ENCODE measurements at regions not wholly inside any gene's neighbourhood (a gene's known extent, or its start where the extent isn't known, plus 50 kb on each side); places are given as distances from the start of the nearest gene placed in this dataset.

DNA sequence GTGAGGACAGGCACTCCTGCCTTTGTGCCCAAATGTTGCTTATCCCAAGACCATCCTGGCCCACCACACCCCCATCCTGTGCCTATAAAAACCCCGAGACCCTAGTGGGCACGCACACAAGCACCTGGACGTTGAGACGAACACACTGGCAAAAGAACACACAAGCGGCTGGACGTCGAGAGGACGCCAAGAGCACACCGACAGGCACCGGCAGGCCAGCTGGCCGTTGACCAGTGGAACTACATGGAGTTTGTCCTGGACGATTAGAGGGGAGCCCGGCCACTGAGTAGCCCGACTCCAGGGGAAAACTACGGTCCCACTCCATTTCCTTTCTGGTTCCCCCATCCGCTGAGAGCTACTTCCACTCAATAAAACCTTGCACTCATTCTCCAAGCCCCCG, 301.7 kb downstream of the PCDH10 start:
- no peak overlapping the region for H3K4me2 ChIP-seq (ENCODE audit: low read length)
- H2AFZ ChIP-seq (ENCODE audit: insufficient read depth, low read length, poor library complexity): no peak overlapping the region
- H3K23ac ChIP-seq (ENCODE audit: low read length): no peak overlapping the region
- H4K91ac ChIP-seq (ENCODE audit: low read depth, low read length): no peak overlapping the region
- H3K27me3 ChIP-seq (ENCODE audit: insufficient read depth, low read length): no peaks in the 10 kb centered on the region
- H3K9ac ChIP-seq (ENCODE audit: low read length): no peak overlapping the region
- no peak overlapping the region for H3K4me3 ChIP-seq (ENCODE audit: low read depth, low read length)
- WGBS (ENCODE audit: extremely low coverage, insufficient coverage, insufficient read length): no CpG with 5 or more reads among the region's 17 CpGs
- no peak overlapping the region for H3K4ac ChIP-seq (ENCODE audit: low read depth, low read length)
- no peaks in the 10 kb centered on the region for H3K9me3 ChIP-seq (ENCODE audit: insufficient read depth, low read depth, low read length)
- no peak overlapping the region for H2AK5ac ChIP-seq (ENCODE audit: low read length)
- H2BK12ac ChIP-seq (ENCODE audit: low read length): no peak overlapping the region
- H3K4me1 ChIP-seq (ENCODE audit: control insufficient read depth in 1 of 2, insufficient read depth in 2 of 2, low read length in 2 of 2): no peaks in the 10 kb centered on the region
- no peak overlapping the region for H4K8ac ChIP-seq (ENCODE audit: low read depth, low read length)
- H3K79me2 ChIP-seq (ENCODE audit: control insufficient read depth, insufficient read depth, low read length, poor library complexity): no peaks in the 10 kb centered on the region
- no peak overlapping the region for H2BK120ac ChIP-seq (ENCODE audit: insufficient read depth, low read length, poor library complexity)
- no peaks in the 10 kb centered on the region for H3K79me1 ChIP-seq (ENCODE audit: low read length)
- no peak overlapping the region for H3K14ac ChIP-seq (ENCODE audit: low read length)
- no peak overlapping the region for H3K18ac ChIP-seq (ENCODE audit: low read length)
- no peak overlapping the region for H3K27ac ChIP-seq (ENCODE audit: low read depth, low read length)
- no peak for DNase-seq
- no peak overlapping the region for H2BK5ac ChIP-seq (ENCODE audit: low read depth, low read length, poor library complexity)
- no peak overlapping the region for H4K12ac ChIP-seq (ENCODE audit: low read depth, low read length)
- no peaks in the 10 kb centered on the region for H3K36me3 ChIP-seq (ENCODE audit: control insufficient read depth in 1 of 2, insufficient read depth in 2 of 2, low read length in 2 of 2)

DNA sequence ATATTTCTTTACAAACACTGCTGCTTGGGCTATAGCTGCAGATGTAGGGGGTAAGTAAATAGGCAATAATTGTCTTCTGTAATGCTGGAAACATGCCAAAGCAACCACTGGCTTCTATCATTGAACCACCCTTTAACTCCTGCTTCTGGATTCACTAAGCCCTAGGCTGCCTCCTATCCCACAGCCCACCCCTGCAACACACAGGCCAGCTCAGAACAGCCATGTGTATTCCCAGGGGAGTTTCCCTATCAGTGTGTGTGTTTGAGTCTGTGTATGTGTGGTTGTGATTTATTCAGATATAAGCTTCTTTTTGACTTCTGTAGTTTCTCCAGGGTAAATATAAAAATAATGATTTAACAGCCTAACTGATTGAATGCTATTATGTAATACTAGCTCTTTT, 291.3 kb downstream of the PCDH10 start:
- Histone ChIP-seq H2AK5ac (ENCODE audit: low read length) (no peak overlapping the region), H2BK120ac (ENCODE audit: insufficient read depth, low read length, poor library complexity) (no peak overlapping the region), H3K4ac (ENCODE audit: low read depth, low read length) (no peak overlapping the region), H3K9me3 (ENCODE audit: insufficient read depth, low read depth, low read length) (no peaks in the 10 kb centered on the region), H3K4me3 (ENCODE audit: low read depth, low read length) (no peak overlapping the region), H3K36me3 (ENCODE audit: control insufficient read depth in 1 of 2, insufficient read depth in 2 of 2, low read length in 2 of 2) (no peaks in the 10 kb centered on the region), H3K79me2 (ENCODE audit: control insufficient read depth, insufficient read depth, low read length, poor library complexity) (no peaks in the 10 kb centered on the region), H2BK12ac (ENCODE audit: low read length) (no peak overlapping the region), H2BK5ac (ENCODE audit: low read depth, low read length, poor library complexity) (no peak overlapping the region), H2AFZ (ENCODE audit: insufficient read depth, low read length, poor library complexity) (no peak overlapping the region), H3K4me2 (ENCODE audit: low read length) (no peak overlapping the region), H3K14ac (ENCODE audit: low read length) (no peak overlapping the region), H3K23ac (ENCODE audit: low read length) (no peak overlapping the region), H3K18ac (ENCODE audit: low read length) (no peak overlapping the region), H3K4me1 (ENCODE audit: control insufficient read depth in 1 of 2, insufficient read depth in 2 of 2, low read length in 2 of 2) (no peaks in the 10 kb centered on the region), H3K27me3 (ENCODE audit: insufficient read depth, low read length) (no peaks in the 10 kb centered on the region), H3K79me1 (ENCODE audit: low read length) (no peaks in the 10 kb centered on the region), H4K8ac (ENCODE audit: low read depth, low read length) (no peak overlapping the region), H4K91ac (ENCODE audit: low read depth, low read length) (no peak overlapping the region), H4K12ac (ENCODE audit: low read depth, low read length) (no peak overlapping the region), H3K9ac (ENCODE audit: low read length) (no peak overlapping the region), H3K27ac (ENCODE audit: low read depth, low read length) (no peak overlapping the region)
- no peak for DNase-seq

DNA sequence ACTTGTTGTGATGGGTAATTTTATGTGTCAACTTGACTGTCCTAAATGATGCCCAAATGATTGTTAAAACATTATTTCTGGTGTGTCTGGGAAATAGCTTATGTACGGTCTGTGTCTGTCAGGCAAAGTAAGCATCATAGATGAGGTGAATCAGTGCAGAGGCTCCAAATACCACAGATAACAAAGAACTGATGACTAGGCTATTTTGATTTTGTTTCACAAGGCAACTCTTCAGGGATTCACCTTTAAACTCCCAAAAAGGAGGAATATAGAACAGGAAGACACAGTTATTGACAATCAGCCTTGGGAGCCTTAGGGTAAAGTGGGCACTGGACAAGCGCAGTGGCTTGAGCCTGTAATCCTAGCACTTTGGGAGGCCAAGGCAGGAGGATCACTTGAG, 290.7 kb downstream of the PCDH10 start:
- Histone ChIP-seq H3K27me3 (ENCODE audit: insufficient read depth, low read length) (no peaks in the 10 kb centered on the region), H2BK12ac (ENCODE audit: low read length) (no peak overlapping the region), H3K14ac (ENCODE audit: low read length) (no peak overlapping the region), H2BK5ac (ENCODE audit: low read depth, low read length, poor library complexity) (no peak overlapping the region), H3K79me1 (ENCODE audit: low read length) (no peaks in the 10 kb centered on the region), H3K18ac (ENCODE audit: low read length) (no peak overlapping the region), H3K23ac (ENCODE audit: low read length) (no peak overlapping the region), H4K91ac (ENCODE audit: low read depth, low read length) (no peak overlapping the region), H2AK5ac (ENCODE audit: low read length) (no peak overlapping the region), H4K8ac (ENCODE audit: low read depth, low read length) (no peak overlapping the region), H3K36me3 (ENCODE audit: control insufficient read depth in 1 of 2, insufficient read depth in 2 of 2, low read length in 2 of 2) (no peaks in the 10 kb centered on the region), H3K4me1 (ENCODE audit: control insufficient read depth in 1 of 2, insufficient read depth in 2 of 2, low read length in 2 of 2) (no peaks in the 10 kb centered on the region), H2AFZ (ENCODE audit: insufficient read depth, low read length, poor library complexity) (no peak overlapping the region), H3K79me2 (ENCODE audit: control insufficient read depth, insufficient read depth, low read length, poor library complexity) (no peaks in the 10 kb centered on the region), H3K4me2 (ENCODE audit: low read length) (no peak overlapping the region), H3K9ac (ENCODE audit: low read length) (no peak overlapping the region), H4K12ac (ENCODE audit: low read depth, low read length) (no peak overlapping the region), H3K4me3 (ENCODE audit: low read depth, low read length) (no peak overlapping the region), H3K4ac (ENCODE audit: low read depth, low read length) (no peak overlapping the region), H3K9me3 (ENCODE audit: insufficient read depth, low read depth, low read length) (no peaks in the 10 kb centered on the region), H2BK120ac (ENCODE audit: insufficient read depth, low read length, poor library complexity) (no peak overlapping the region), H3K27ac (ENCODE audit: low read depth, low read length) (no peak overlapping the region)
- no CpG with 5 or more reads among the region's 2 CpGs for WGBS (ENCODE audit: extremely low coverage, insufficient coverage, insufficient read length)
- no peak for DNase-seq

DNA sequence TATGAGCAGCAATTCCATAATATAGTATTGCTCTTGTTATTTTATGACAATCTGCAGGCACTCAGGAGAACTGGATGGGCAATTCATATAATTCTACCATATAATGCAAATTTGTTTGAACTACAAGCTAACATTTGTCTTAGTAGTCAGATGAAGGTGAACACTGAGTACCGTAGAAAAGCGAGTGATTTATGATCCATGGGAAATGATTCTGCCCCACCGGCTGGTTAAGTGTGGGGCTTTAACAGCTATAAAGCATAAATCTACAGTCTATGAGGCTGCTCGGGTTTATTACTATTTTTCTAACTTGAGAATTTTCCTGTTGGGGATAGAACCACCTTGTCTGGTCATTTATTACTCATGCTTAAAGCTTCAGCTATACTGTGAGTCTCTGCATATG, 275.5 kb downstream of the PCDH10 start:
- Histone ChIP-seq H2AFZ (ENCODE audit: insufficient read depth, low read length, poor library complexity) (no peak overlapping the region), H4K91ac (ENCODE audit: low read depth, low read length) (no peak overlapping the region), H3K79me1 (ENCODE audit: low read length) (no peaks in the 10 kb centered on the region), H3K9me3 (ENCODE audit: insufficient read depth, low read depth, low read length) (no peaks in the 10 kb centered on the region), H3K27me3 (ENCODE audit: insufficient read depth, low read length) (no peaks in the 10 kb centered on the region), H3K9ac (ENCODE audit: low read length) (no peak overlapping the region), H3K4me1 (ENCODE audit: control insufficient read depth in 1 of 2, insufficient read depth in 2 of 2, low read length in 2 of 2) (no peaks in the 10 kb centered on the region), H3K18ac (ENCODE audit: low read length) (no peak overlapping the region), H3K4me2 (ENCODE audit: low read length) (no peak overlapping the region), H3K27ac (ENCODE audit: low read depth, low read length) (no peak overlapping the region), H3K14ac (ENCODE audit: low read length) (no peak overlapping the region), H2BK120ac (ENCODE audit: insufficient read depth, low read length, poor library complexity) (no peak overlapping the region), H2BK5ac (ENCODE audit: low read depth, low read length, poor library complexity) (no peak overlapping the region), H3K36me3 (ENCODE audit: control insufficient read depth in 1 of 2, insufficient read depth in 2 of 2, low read length in 2 of 2) (no peaks in the 10 kb centered on the region), H3K23ac (ENCODE audit: low read length) (no peak overlapping the region), H2BK12ac (ENCODE audit: low read length) (no peak overlapping the region), H3K4ac (ENCODE audit: low read depth, low read length) (no peak overlapping the region), H2AK5ac (ENCODE audit: low read length) (no peak overlapping the region), H4K12ac (ENCODE audit: low read depth, low read length) (no peak overlapping the region), H3K79me2 (ENCODE audit: control insufficient read depth, insufficient read depth, low read length, poor library complexity) (no peaks in the 10 kb centered on the region), H4K8ac (ENCODE audit: low read depth, low read length) (no peak overlapping the region), H3K4me3 (ENCODE audit: low read depth, low read length) (no peak overlapping the region)
- no peak for DNase-seq
- no CpG with 5 or more reads among the region's 4 CpGs for WGBS (ENCODE audit: extremely low coverage, insufficient coverage, insufficient read length)

DNA sequence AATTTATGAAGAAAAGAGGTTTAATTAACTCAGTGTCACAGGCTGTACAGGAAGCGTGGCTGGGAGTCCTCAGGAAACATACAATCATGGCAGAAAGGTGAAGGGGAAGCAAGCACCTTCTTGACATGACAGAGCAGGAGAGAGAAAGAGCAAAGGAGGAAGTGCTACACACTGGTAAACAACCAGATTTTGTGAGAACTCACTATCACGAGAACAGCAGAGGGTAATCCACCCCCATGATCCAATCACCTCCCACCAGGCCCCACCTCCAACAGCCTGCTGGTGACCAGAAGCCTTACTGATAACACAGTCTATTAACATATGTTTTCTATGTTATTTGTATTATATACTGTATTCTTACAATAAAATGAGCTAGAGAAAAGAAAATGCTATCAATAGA, 254.8 kb downstream of the PCDH10 start:
- Histone ChIP-seq H2AFZ (ENCODE audit: insufficient read depth, low read length, poor library complexity) (no peak overlapping the region), H3K27me3 (ENCODE audit: insufficient read depth, low read length) (no peaks in the 10 kb centered on the region), H2BK120ac (ENCODE audit: insufficient read depth, low read length, poor library complexity) (no peak overlapping the region), H4K12ac (ENCODE audit: low read depth, low read length) (no peak overlapping the region), H3K4ac (ENCODE audit: low read depth, low read length) (no peak overlapping the region), H2AK5ac (ENCODE audit: low read length) (no peak overlapping the region), H4K8ac (ENCODE audit: low read depth, low read length) (no peak overlapping the region), H3K79me2 (ENCODE audit: control insufficient read depth, insufficient read depth, low read length, poor library complexity) (no peaks in the 10 kb centered on the region), H2BK5ac (ENCODE audit: low read depth, low read length, poor library complexity) (no peak overlapping the region), H3K14ac (ENCODE audit: low read length) (no peak overlapping the region), H3K9me3 (ENCODE audit: insufficient read depth, low read depth, low read length) (no peaks in the 10 kb centered on the region), H2BK12ac (ENCODE audit: low read length) (no peak overlapping the region), H4K91ac (ENCODE audit: low read depth, low read length) (no peak overlapping the region), H3K27ac (ENCODE audit: low read depth, low read length) (no peak overlapping the region), H3K36me3 (ENCODE audit: control insufficient read depth in 1 of 2, insufficient read depth in 2 of 2, low read length in 2 of 2) (no peaks in the 10 kb centered on the region), H3K4me2 (ENCODE audit: low read length) (no peak overlapping the region), H3K4me1 (ENCODE audit: control insufficient read depth in 1 of 2, insufficient read depth in 2 of 2, low read length in 2 of 2) (no peaks in the 10 kb centered on the region), H3K4me3 (ENCODE audit: low read depth, low read length) (no peak overlapping the region), H3K79me1 (ENCODE audit: low read length) (no peaks in the 10 kb centered on the region), H3K9ac (ENCODE audit: low read length) (no peak overlapping the region), H3K23ac (ENCODE audit: low read length) (no peak overlapping the region), H3K18ac (ENCODE audit: low read length) (no peak overlapping the region)
- DNase-seq: no peak
- WGBS (ENCODE audit: extremely low coverage, insufficient coverage, insufficient read length): no CpG with 5 or more reads among the region's 2 CpGs
